Motor neuron (in vitro differentiated cells): ENCODE measurements at regions not wholly inside any gene's neighbourhood (a gene's known extent, or its start where the extent isn't known, plus 50 kb on each side); places are given as distances from the start of the nearest gene placed in this dataset.

Experiments used
- ATAC-seq, 8 experiments: fragments of 200-7000 bp; cut with Tn5 transposase; replicated peaks in 6 of 8; 2 replicates each; pipeline ENCODE4 v1.8.0; 2021; ENCODE audit warnings: mild to moderate bottlenecking in 8 of 8, moderate library complexity in 8 of 8
- H3K27ac ChIP-seq, 2 donors: fragments of 250-450 bp; sonication (Bioruptor Pico); 2 replicates each; pipeline ENCODE4 v1.9.0; 2021; ENCODE audit warnings: antibody characterized with exemption in 2 of 2, mild to moderate bottlenecking in 2 of 2, moderate library complexity in 1 of 2
- H3K4me1 ChIP-seq, 2 donors: fragments of 250-450 bp; sonication (Bioruptor Pico); replicated peaks in 1 of 2; 2 replicates each; pipeline ENCODE4 v1.6.1; 2021; ENCODE audit warnings: antibody characterized with exemption in 2 of 2, mild to moderate bottlenecking in 2 of 2, moderate library complexity in 1 of 2
- H3K4me3 ChIP-seq, 5 donors: fragments of 250-450 bp; sonication (Bioruptor Pico); 2 replicates each; pipeline ENCODE4 v1.9.0; 2021; ENCODE audit warnings: antibody characterized with exemption in 5 of 5, mild to moderate bottlenecking in 5 of 5, moderate library complexity in 4 of 5
- WGBS, 10 experiments: fragments of 450-650 bp; shearing (Covaris generic); methylation state at CpG; one replicate each; pipeline ENCODE4 v1.0.0; 2022; 5-methylcytosine and 5-hydroxymethylcytosine counted together
- in situ Hi-C, 9 experiments: fragments of 400-800 bp; cut with MboI; loops; one replicate each; pipeline ENCODE4 v1.15.0; 2021; ENCODE audit warnings: low sequenced_read_pairs in 9 of 9, low pct_unique_long_range_greater_than_20kb in 2 of 9; ENCODE audit not compliant: unreplicated experiment in 9 of 9

GRCh38 chr10:78919181-78919966 is 149.4 kb upstream of the ZMIZ1 start:
- WGBS, 10 experiments: 58 to 100% (median 80%) methylated on average over 1 to 6 of the region's 7 CpGs; no CpG with 5 or more reads in 3 of the 10 experiments
- peaks cover 62 to 78% of the 10 kb centered on the region in 2 donors for H3K4me1 ChIP-seq
- no peak overlapping the region for H3K4me3 ChIP-seq
- in situ Hi-C loops: no loop called here
- H3K27ac ChIP-seq: peak overlapping the region in 1 of 2 donors; percentile 3
- peak in 5 of 8 experiments; percentile 19 to 52 (median 35) for ATAC-seq

GRCh38 chr10:78920011-78920410 is 148.8 kb upstream of the ZMIZ1 start:
- ATAC-seq: no peak
- in situ Hi-C loops: no loop called here
- H3K4me1 ChIP-seq: peaks cover 61 to 83% of the 10 kb centered on the region in 2 donors
- H3K4me3 ChIP-seq: no peak overlapping the region
- 86 to 100% (median 90%) methylated on average over 1 to 2 of the region's 2 CpGs; no CpG with 5 or more reads in 4 of the 10 experiments for WGBS, 10 experiments
- no peak overlapping the region for H3K27ac ChIP-seq

- in situ Hi-C loops: no loop called here
- Histone ChIP-seq H3K27ac (no peak overlapping the region), H3K4me3 (no peak overlapping the region), H3K4me1 (peaks cover 54 to 83% of the 10 kb centered on the region in 2 donors)
- no peak for ATAC-seq
- WGBS, 10 experiments: 70 to 93% (median 85%) methylated on average over 2 to 3 of the region's 3 CpGs; no CpG with 5 or more reads in 6 of the 10 experiments
These were observed 146.9 kb upstream of the ZMIZ1 start for GRCh38 chr10:78921895-78922294.

GRCh38 chr10:78923647-78924318 is 145.0 kb upstream of the ZMIZ1 start:
- Histone ChIP-seq H3K4me1 (peaks cover 50 to 67% of the 10 kb centered on the region in 2 donors), H3K4me3 (no peak overlapping the region), H3K27ac (peak overlapping the region in 1 of 2 donors; percentile 82)
- in situ Hi-C loops: no loop called here
- WGBS, 10 experiments: 33 to 100% (median 68%) methylated on average over 1 to 11 of the region's 15 CpGs; no CpG with 5 or more reads in 2 of the 10 experiments
- ATAC-seq: peak in 5 of 8 experiments; percentile 52 to 76 (median 62)

- H3K4me3 ChIP-seq: no peak overlapping the region
- H3K4me1 ChIP-seq: peaks cover 43 to 60% of the 10 kb centered on the region in 2 donors
- 0 to 100% (median 100%) methylated on average over 1 to 5 of the region's 7 CpGs; no CpG with 5 or more reads in 3 of the 10 experiments for WGBS, 10 experiments
- peak overlapping the region in 1 of 2 donors; percentile 82 for H3K27ac ChIP-seq
- peak in 5 of 8 experiments; percentile 43 to 62 (median 47) for ATAC-seq
- in situ Hi-C loops: no loop called here
These were observed 144.3 kb upstream of the ZMIZ1 start for GRCh38 chr10:78924319-78925003.

- WGBS, 10 experiments: 80 to 100% (median 90%) methylated on average over 1 to 6 of the region's 6 CpGs; no CpG with 5 or more reads in 2 of the 10 experiments
- no peak overlapping the region for H3K4me3 ChIP-seq
- ATAC-seq: no peak
- peaks cover 41 to 52% of the 10 kb centered on the region in 2 donors for H3K4me1 ChIP-seq
- in situ Hi-C loops: no loop called here
- H3K27ac ChIP-seq: peak overlapping the region in 1 of 2 donors; percentile 82
These were observed 143.5 kb upstream of the ZMIZ1 start for GRCh38 chr10:78925275-78925674.

GRCh38 chr10:78925800-78926319 is 142.9 kb upstream of the ZMIZ1 start:
- no peak overlapping the region for H3K4me3 ChIP-seq
- in situ Hi-C loops: no loop called here
- 32 to 100% (median 81%) methylated on average over 1 to 6 of the region's 6 CpGs; no CpG with 5 or more reads in 3 of the 10 experiments for WGBS, 10 experiments
- H3K27ac ChIP-seq: no peak overlapping the region
- ATAC-seq: peak in 7 of 8 experiments; percentile 42 to 98 (median 62)
- H3K4me1 ChIP-seq: peaks cover 39 to 47% of the 10 kb centered on the region in 2 donors

GRCh38 chr10:78927257-78927995 is 141.3 kb upstream of the ZMIZ1 start:
- in situ Hi-C loops: no loop called here
- ATAC-seq: no peak
- Histone ChIP-seq H3K27ac (no peak overlapping the region), H3K4me1 (peaks cover 41 to 50% of the 10 kb centered on the region in 2 donors), H3K4me3 (no peak overlapping the region)
- WGBS, 10 experiments: 86 to 94% (median 93%) methylated on average over 5 to 8 of the region's 11 CpGs; no CpG with 5 or more reads in 7 of the 10 experiments

GRCh38 chr10:78928330-78928729 is 140.4 kb upstream of the ZMIZ1 start:
- in situ Hi-C loops: no loop called here
- ATAC-seq: no peak

GRCh38 chr10:78929541-78929940 is 139.2 kb upstream of the ZMIZ1 start:
- no CpG with 5 or more reads among the region's 1 CpG for WGBS, 10 experiments
- Histone ChIP-seq H3K4me3 (no peak overlapping the region), H3K27ac (no peak overlapping the region), H3K4me1 (peaks cover 21 to 28% of the 10 kb centered on the region in 2 donors)
- ATAC-seq: no peak
- in situ Hi-C loops: no loop called here

More at GRCh38 chr10:78928330-78928729, 140.4 kb upstream of the ZMIZ1 start:
- WGBS, 10 experiments: 100% methylated on average over 1 to 3 of the region's 3 CpGs; no CpG with 5 or more reads in 8 of the 10 experiments
- H3K4me3 ChIP-seq: no peak overlapping the region
- peaks cover 33 to 40% of the 10 kb centered on the region in 2 donors for H3K4me1 ChIP-seq
- no peak overlapping the region for H3K27ac ChIP-seq

GRCh38 chr10:78931321-78932053 is 137.3 kb upstream of the ZMIZ1 start:
- 0 to 74% (median 65%) methylated on average over 1 to 9 of the region's 21 CpGs; no CpG with 5 or more reads in 2 of the 10 experiments for WGBS, 10 experiments
- H3K4me3 ChIP-seq: no peak overlapping the region
- in situ Hi-C loops: no loop called here
- peak overlapping the region; percentile 4 to 31 for H3K27ac ChIP-seq
- ATAC-seq: peak; percentile 36 to 94 (median 62)
- H3K4me1 ChIP-seq: peaks cover 27% of the 10 kb centered on the region in 2 donors
